ENCODE measurements at regions not wholly inside any gene's neighbourhood (a gene's known extent, or its start where the extent isn't known, plus 50 kb on each side); places are given as distances from the start of the nearest gene placed in this dataset.

DNA sequence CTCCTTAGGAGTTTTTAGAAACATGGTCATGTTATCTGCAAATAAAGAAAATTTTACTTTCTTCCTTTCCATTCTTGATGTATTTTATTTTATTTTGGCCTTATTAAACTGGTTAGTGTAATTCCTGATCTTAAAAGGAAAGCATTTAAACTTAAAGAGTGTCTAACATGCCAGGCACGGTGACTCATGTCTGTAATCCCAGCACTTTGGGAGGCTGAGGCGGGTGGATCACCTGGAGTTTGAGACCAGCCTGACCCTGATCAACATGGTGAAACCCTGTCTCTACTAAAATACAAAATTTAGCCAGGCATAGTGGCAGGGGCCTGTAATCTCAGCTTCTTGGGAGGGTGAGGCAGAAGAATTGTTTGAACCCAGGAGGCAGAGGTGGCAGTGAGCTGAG lies 281.3 kb downstream of the PTTG2 start:
- no peak for TF ChIP-seq POLR2A (IDR thresholded peaks at IDR 0.05)
- TF ChIP-seq, protein P1, sequence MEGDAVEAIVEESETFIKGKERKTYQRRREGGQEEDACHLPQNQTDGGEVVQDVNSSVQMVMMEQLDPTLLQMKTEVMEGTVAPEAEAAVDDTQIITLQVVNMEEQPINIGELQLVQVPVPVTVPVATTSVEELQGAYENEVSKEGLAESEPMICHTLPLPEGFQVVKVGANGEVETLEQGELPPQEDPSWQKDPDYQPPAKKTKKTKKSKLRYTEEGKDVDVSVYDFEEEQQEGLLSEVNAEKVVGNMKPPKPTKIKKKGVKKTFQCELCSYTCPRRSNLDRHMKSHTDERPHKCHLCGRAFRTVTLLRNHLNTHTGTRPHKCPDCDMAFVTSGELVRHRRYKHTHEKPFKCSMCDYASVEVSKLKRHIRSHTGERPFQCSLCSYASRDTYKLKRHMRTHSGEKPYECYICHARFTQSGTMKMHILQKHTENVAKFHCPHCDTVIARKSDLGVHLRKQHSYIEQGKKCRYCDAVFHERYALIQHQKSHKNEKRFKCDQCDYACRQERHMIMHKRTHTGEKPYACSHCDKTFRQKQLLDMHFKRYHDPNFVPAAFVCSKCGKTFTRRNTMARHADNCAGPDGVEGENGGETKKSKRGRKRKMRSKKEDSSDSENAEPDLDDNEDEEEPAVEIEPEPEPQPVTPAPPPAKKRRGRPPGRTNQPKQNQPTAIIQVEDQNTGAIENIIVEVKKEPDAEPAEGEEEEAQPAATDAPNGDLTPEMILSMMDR (IDR thresholded peaks at IDR 0.05) = no peak
